Epithelial cell of esophagus (primary cell): ENCODE measurements at regions not wholly inside any gene's neighbourhood (a gene's known extent, or its start where the extent isn't known, plus 50 kb on each side); places are given as distances from the start of the nearest gene placed in this dataset.
"Not testable (repeated sequence)": the region's sequence is repeated elsewhere in the genome, so short reads cannot be mapped to it uniquely, and the experiment has no call there.

ENCODE experiments used
- DNase-seq: peaks from one replicate; pipeline ENCODE4 v3.0.0; 2010; ENCODE audit warnings: low read depth
- H3K4me3 ChIP-seq: 2 replicates; pipeline ENCODE4 v1.5.1; 2011; ENCODE audit warnings: mild to moderate bottlenecking, low read length, control low read depth
- CTCF ChIP-seq: IDR thresholded peaks from 2 replicates; pipeline ENCODE4 v1.5.1; 2011; ENCODE audit warnings: low read depth, mild to moderate bottlenecking, low read length, control low read depth, inconsistent platforms; ENCODE audit not compliant: insufficient read depth; ENCODE audit errors: missing control alignments

- no peak for DNase-seq
- no peak overlapping the region for H3K4me3 ChIP-seq
- TF ChIP-seq CTCF = no peak
These were observed 407.5 kb upstream of the DPH6 start for GRCh38 chr15:35953424-35953823.

- no peak for TF ChIP-seq CTCF
- no peak overlapping the region for H3K4me3 ChIP-seq
- DNase-seq = no peak
These were observed 410.1 kb upstream of the DPH6 start for GRCh38 chr15:35956056-35956455.

DNA sequence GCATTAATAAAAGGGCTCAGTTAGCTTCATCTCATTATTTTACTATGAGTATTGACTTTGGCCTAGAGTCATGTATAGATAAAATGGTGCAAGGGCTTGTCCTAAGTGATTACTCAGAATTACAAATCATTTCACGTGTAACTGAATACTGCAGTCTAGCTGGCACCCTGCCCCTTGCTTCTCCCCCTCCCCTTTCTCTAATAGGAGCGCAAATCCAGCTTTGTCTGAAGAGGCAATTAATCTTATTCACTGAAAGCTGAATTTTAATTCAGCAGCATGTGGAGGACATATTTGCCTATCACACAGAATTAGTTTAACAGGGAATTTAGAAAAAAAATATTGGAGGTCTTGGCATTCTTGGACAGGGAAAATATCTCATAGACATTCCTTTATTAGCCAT, 412.1 kb upstream of the DPH6 start:
- TF ChIP-seq CTCF = no peak
- peak; percentile 47 for DNase-seq
- H3K4me3 ChIP-seq = no peak overlapping the region

DNA sequence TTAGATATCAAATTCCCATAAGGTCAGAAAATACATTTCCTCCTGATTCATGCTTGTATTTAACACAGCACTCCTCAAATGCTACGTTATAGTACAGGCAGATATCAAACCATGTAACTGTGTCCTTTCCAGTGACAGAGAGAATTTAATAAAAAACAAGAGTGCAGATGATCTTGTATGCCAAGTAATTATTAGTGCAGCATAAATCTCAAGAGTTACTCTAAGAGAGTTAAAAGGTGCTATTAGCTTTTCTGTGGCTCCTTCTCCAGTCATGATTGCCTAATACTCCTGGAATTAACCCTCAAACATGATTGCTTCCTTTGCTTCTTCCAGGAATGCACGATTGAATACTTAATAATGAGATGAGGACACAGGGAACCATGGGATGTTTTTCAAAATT, 413.0 kb upstream of the DPH6 start:
- no peak for TF ChIP-seq CTCF
- no peak overlapping the region for H3K4me3 ChIP-seq
- DNase-seq = peak; percentile 8

DNA sequence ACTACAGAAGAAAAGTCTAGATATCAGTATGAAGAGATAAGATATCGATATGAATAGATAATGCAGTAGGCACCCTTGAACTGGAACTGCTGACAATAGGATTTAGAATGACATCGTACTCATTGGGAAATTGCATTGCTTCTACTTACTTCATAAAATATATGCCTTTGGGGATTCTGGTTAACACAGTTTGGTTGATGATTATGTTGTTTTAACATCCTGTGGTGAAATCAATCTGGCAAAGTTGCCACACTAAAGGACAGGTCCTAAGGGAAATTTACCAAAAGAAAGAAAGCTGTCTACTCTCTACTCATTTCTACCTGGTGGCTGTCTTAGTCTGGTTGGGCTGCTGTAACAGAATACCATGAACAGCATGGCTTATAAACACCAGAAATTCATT, 417.4 kb upstream of the DPH6 start:
- DNase-seq = peak; percentile 18
- TF ChIP-seq CTCF = no peak
- H3K4me3 ChIP-seq = no peak overlapping the region

GRCh38 chr15:35966781-35967180, 420.8 kb upstream of the DPH6 start:
- H3K4me3 ChIP-seq = no peak overlapping the region
- TF ChIP-seq CTCF = no peak
- DNase-seq = no peak

DNA sequence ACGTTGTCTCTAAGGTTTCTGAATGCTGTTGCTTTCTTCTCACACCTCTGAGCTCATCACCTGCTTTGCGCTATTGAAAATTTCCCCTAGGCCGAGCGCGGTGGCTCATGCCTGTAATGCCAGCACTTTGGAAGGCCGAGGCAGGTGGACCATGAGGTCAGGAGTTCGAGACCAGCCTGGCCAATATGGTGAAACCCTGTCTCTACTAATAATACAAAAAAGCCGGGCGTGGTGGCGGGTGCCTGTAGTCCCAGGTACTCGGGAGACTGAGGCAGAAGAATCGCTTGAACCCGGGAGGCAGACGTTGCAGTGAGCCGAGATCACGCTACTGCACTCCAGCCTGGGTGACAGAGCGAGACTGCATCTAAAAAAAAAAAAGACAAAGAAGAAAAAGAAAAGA, 422.0 kb upstream of the DPH6 start:
- not testable (repeated sequence) for DNase-seq, H3K4me3 ChIP-seq

DNA sequence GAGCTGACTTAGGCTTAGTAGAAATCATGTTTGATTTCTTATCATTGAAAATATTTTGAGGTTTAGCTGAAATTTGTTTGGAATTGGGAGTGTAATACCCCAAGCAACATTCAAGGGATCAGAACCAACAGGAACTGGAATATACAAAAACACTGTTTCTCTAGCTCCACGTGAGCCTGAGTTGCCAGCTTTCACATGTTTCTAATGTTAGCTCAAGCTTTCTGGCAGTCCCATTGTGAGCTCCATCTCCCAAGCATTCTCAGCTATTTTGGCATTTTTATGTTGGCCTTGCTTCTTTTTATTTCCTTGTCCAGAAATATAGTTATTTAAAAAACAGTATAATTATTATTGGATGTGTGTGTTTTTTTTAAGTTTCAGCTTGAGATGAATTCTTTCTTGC, 427.1 kb upstream of the DPH6 start:
- TF ChIP-seq CTCF = no peak
- no peak for DNase-seq
- no peak overlapping the region for H3K4me3 ChIP-seq
